Liver (tissue), 8 donors: ENCODE measurements at regions not wholly inside any gene's neighbourhood (a gene's known extent, or its start where the extent isn't known, plus 50 kb on each side); places are given as distances from the start of the nearest gene placed in this dataset.

Source experiments
- DNase-seq: peaks from one replicate; pipeline ENCODE4 v3.0.0-alpha.2; 2017; ENCODE audit warnings: low spot score
- H3K27ac ChIP-seq, 2 donors: one replicate each; pipeline ENCODE4 v1.7.0; 2013; ENCODE audit warnings: inconsistent platforms in 2 of 2, low read length in 2 of 2, control low read depth in 1 of 2, low read depth in 1 of 2, mild to moderate bottlenecking in 1 of 2
- H3K27me3 ChIP-seq, 4 donors: one replicate each; pipeline versions ENCODE4 v1.6.1 to v1.7.0; 2013; ENCODE audit warnings: low read length in 3 of 4, inconsistent platforms in 1 of 4, mild to moderate bottlenecking in 1 of 4, moderate library complexity in 1 of 4; ENCODE audit not compliant: control insufficient read depth in 4 of 4, insufficient read depth in 4 of 4
- H3K36me3 ChIP-seq, 4 donors: one replicate each; pipeline versions ENCODE4 v1.6.1 to v1.7.0; 2013; ENCODE audit warnings: low read length in 3 of 4, mild to moderate bottlenecking in 3 of 4, low read depth in 1 of 4, moderate library complexity in 1 of 4; ENCODE audit not compliant: control insufficient read depth in 4 of 4, insufficient read depth in 3 of 4
- H3K4me1 ChIP-seq, 4 donors: one replicate each; pipeline versions ENCODE4 v1.6.1 to v1.7.0; 2013; ENCODE audit warnings: low read length in 3 of 4, mild to moderate bottlenecking in 3 of 4, moderate library complexity in 1 of 4; ENCODE audit not compliant: control insufficient read depth in 4 of 4, insufficient read depth in 4 of 4
- H3K4me3 ChIP-seq, 3 donors: one replicate each; pipeline versions ENCODE4 v1.6.1 to v1.7.0; 2013; ENCODE audit warnings: low read length in 3 of 3, control low read depth in 1 of 3, low read depth in 1 of 3, mild to moderate bottlenecking in 1 of 3
- H3K9ac ChIP-seq, 2 donors: one replicate each; pipeline ENCODE4 v1.7.0; 2013; ENCODE audit warnings: low read length in 2 of 2, mild to moderate bottlenecking in 2 of 2, moderate library complexity in 2 of 2, control low read depth in 1 of 2, low read depth in 1 of 2
- H3K9me3 ChIP-seq, 4 donors: one replicate each; pipeline versions ENCODE4 v1.6.1 to v1.7.0; 2013; ENCODE audit warnings: low read length in 3 of 4; ENCODE audit not compliant: control insufficient read depth in 4 of 4
- ATF3 ChIP-seq: IDR thresholded peaks from 2 replicates; pipeline ENCODE4 v1.6.1; 2016; ENCODE audit warnings: antibody characterized with exemption
- CTCF ChIP-seq: fragments of 150-350 bp; IDR thresholded peaks from 2 replicates; pipeline ENCODE4 v1.5.1; 2017; ENCODE audit warnings: improper control_type of control experiment, low read depth, low read length; ENCODE audit not compliant: missing input control
- EGR1 ChIP-seq, 2 donors: IDR thresholded peaks; 2 replicates each; pipeline ENCODE4 v1.6.1; 2016 to 2018; ENCODE audit warnings: antibody characterized with exemption in 2 of 2, low read depth in 2 of 2
- FOXA1 ChIP-seq: IDR thresholded peaks from 2 replicates; pipeline ENCODE4 v1.6.1; 2016; ENCODE audit warnings: antibody characterized with exemption
- HNF4G ChIP-seq: IDR thresholded peaks from 2 replicates; pipeline ENCODE4 v1.6.1; 2016; ENCODE audit warnings: antibody characterized with exemption
- JUND ChIP-seq, 2 donors: IDR thresholded peaks; 2 replicates each; pipeline ENCODE4 v1.6.1; 2016; ENCODE audit warnings: antibody characterized with exemption in 2 of 2
- MAX ChIP-seq: IDR thresholded peaks from 2 replicates; pipeline ENCODE4 v1.6.1; 2016; ENCODE audit warnings: antibody characterized with exemption
- NR2F2 ChIP-seq: IDR thresholded peaks from 2 replicates; pipeline ENCODE4 v1.6.1; 2016; ENCODE audit warnings: antibody characterized with exemption
- RAD21 ChIP-seq, 2 donors: IDR thresholded peaks; 2 replicates each; pipeline ENCODE4 v1.6.1; 2016; ENCODE audit warnings: antibody characterized with exemption in 2 of 2, mild to moderate bottlenecking in 2 of 2
- REST ChIP-seq: IDR thresholded peaks from 2 replicates; pipeline ENCODE4 v1.6.1; 2016; ENCODE audit warnings: antibody characterized with exemption, mild to moderate bottlenecking
- YY1 ChIP-seq: IDR thresholded peaks from 2 replicates; pipeline ENCODE4 v1.6.1; 2016; ENCODE audit warnings: antibody characterized with exemption, mild to moderate bottlenecking
- ZBTB33 ChIP-seq: IDR thresholded peaks from 2 replicates; pipeline ENCODE4 v1.6.1; 2016; ENCODE audit warnings: antibody characterized with exemption
- WGBS: extraction: QIAGEN DNeasy Blood & Tissue Kit; methylation state at CpG from one replicate; pipeline ENCODE4 v1.1.7; 2013; 5-methylcytosine and 5-hydroxymethylcytosine counted together
- donor health status: healthy.
- donor health status: healthy.
- donor health status: healthy.
- donor health status: healthy.
- donor health status: healthy.

GRCh38 chr5:107753427-107753826, 82.7 kb upstream of the EFNA5 start:
- no peak overlapping the region for H3K27ac ChIP-seq
- TF ChIP-seq FOXA1 (no peak), RAD21 (IDR thresholded peaks at IDR 0.05) (no peak)
- DNase-seq, result no peak
- no peaks in the 10 kb centered on the region for H3K27me3 ChIP-seq
- peaks cover 0 to 2% (median 0%) of the 10 kb centered on the region in 4 donors for H3K9me3 ChIP-seq
- WGBS, result 92% methylated on average over 4 of the region's 4 CpGs
- no peaks in the 10 kb centered on the region for H3K4me1 ChIP-seq
- H3K36me3 ChIP-seq, result no peaks in the 10 kb centered on the region
- no peak overlapping the region for H3K4me3 ChIP-seq
- H3K9ac ChIP-seq, result no peak overlapping the region

- WGBS, result 75% methylated on average over 5 of the region's 5 CpGs
- DNase-seq, result no peak
- H3K9ac ChIP-seq, result no peak overlapping the region
- H3K9me3 ChIP-seq, result peaks cover 0 to 3% (median 2%) of the 10 kb centered on the region in 4 donors
- no peak for TF ChIP-seq MAX
- no peak for TF ChIP-seq CTCF
- TF ChIP-seq NR2F2, result no peak
- no peak for TF ChIP-seq ATF3
- no peak for TF ChIP-seq JUND (IDR thresholded peaks at IDR 0.05)
- no peak for TF ChIP-seq YY1
- TF ChIP-seq RAD21 (IDR thresholded peaks at IDR 0.05), result no peak
- no peak for TF ChIP-seq EGR1 (IDR thresholded peaks at IDR 0.05; ENCODE audit: low read depth in 2 of 2)
- TF ChIP-seq ZBTB33, result no peak
- no peak for TF ChIP-seq HNF4G
- TF ChIP-seq REST, result no peak
- no peak overlapping the region for H3K4me3 ChIP-seq
- H3K27me3 ChIP-seq, result peaks cover 0 to 2% (median 0%) of the 10 kb centered on the region in 4 donors
- no peaks in the 10 kb centered on the region for H3K36me3 ChIP-seq
- no peak overlapping the region for H3K27ac ChIP-seq
- no peaks in the 10 kb centered on the region for H3K4me1 ChIP-seq
Observed at GRCh38 chr5:107744418-107745330, 73.9 kb upstream of the EFNA5 start.
